Upper lobe of left lung (tissue), 6 donors: ENCODE measurements at regions not wholly inside any gene's neighbourhood (a gene's known extent, or its start where the extent isn't known, plus 50 kb on each side); places are given as distances from the start of the nearest gene placed in this dataset.

ENCODE experiments used
- ATAC-seq, 2 donors: fragments of 200-7000 bp; cut with Tn5 transposase; one replicate each; pipeline ENCODE4 v1.9.1; 2022; ENCODE audit warnings: mild to moderate bottlenecking in 2 of 2, moderate library complexity in 2 of 2; ENCODE audit not compliant: low FRiP score in 2 of 2
- DNase-seq, 2 donors: peaks; one replicate each; pipeline ENCODE4 v3.0.0-alpha.2; 2019 to 2020
- H3K27ac ChIP-seq, 4 donors: fragments of 200-600 bp; sonication (generic); one replicate each; pipeline ENCODE4 v1.5.1; 2016 to 2019
- H3K27me3 ChIP-seq, 4 donors: fragments of 200-600 bp; sonication (generic); one replicate each; pipeline ENCODE4 v1.5.1; 2017 to 2019
- H3K36me3 ChIP-seq, 4 donors: fragments of 200-600 bp; sonication (generic); one replicate each; pipeline ENCODE4 v1.5.1; 2016 to 2019
- H3K4me1 ChIP-seq, 4 donors: fragments of 200-600 bp; sonication (generic); one replicate each; pipeline ENCODE4 v1.5.1; 2018 to 2019
- H3K4me3 ChIP-seq, 4 donors: fragments of 200-600 bp; sonication (generic); one replicate each; pipeline ENCODE4 v1.5.1; 2017 to 2019; ENCODE audit warnings: mild to moderate bottlenecking in 2 of 4, moderate library complexity in 1 of 4
- H3K9me3 ChIP-seq, 4 donors: fragments of 200-600 bp; sonication (generic); one replicate each; pipeline ENCODE4 v1.5.1; 2018 to 2019
- EP300 ChIP-seq, 4 donors: sonication (generic); formaldehyde crosslinking; IDR thresholded peaks; one replicate each; pipeline ENCODE4 v1.5.1; 2017; ENCODE audit warnings: antibody characterized with exemption in 4 of 4, control low read depth in 2 of 4
- POLR2A ChIP-seq, 4 donors: fragments of 450-650 bp; IDR thresholded peaks; one replicate each; pipeline ENCODE4 v1.5.1; 2016 to 2017; ENCODE audit warnings: antibody characterized with exemption in 4 of 4, mild to moderate bottlenecking in 2 of 4
- POLR2AphosphoS5 ChIP-seq, 2 donors: sonication (generic); formaldehyde crosslinking; IDR thresholded peaks; one replicate each; pipeline ENCODE4 v1.5.1; 2017; ENCODE audit warnings: antibody characterized with exemption in 2 of 2
- WGBS, 2 donors: methylation state at CpG; one replicate each; pipeline ENCODE4 v1.1.5; 2017 to 2018; 5-methylcytosine and 5-hydroxymethylcytosine counted together
- TF ChIP-seq, protein P1 (sequence below), 6 experiments: fragments of 450-650 bp in 4 of 6; fragments of 200-600 bp in 2 of 6; sonication (generic) in 2 of 6; IDR thresholded peaks; one replicate each; pipeline ENCODE4 v1.5.1; 2016 to 2019; ENCODE audit warnings: antibody characterized with exemption in 6 of 6
- donor health status: DM: no; HTN: no; CAD: no; lungs with moderate emphysema.
- donor health status: DM: no; HTN: yes; CAD: no; lungs with severe emphysema.

DNA sequence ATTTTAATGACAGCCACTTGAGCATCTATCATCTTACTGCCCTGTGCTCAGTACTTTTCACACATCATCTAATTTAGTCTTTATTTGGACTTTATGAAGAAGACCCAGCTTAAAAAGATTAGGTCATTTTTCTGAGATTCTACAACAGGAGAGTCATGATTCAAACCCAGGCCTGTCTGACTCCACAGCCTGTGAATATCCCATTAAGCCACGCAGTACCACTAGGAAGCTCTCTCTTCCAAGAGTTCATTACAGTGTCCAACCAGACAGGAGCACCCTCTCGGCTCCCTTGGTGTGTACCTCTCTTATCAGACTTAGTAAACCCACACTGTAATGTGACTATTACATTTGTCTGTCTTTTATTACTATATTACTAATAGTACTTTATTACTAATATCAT is 332.8 kb downstream of the DHX15 start:
- Histone ChIP-seq H3K4me1 (no peaks in the 10 kb centered on the region), H3K27me3 (no peaks in the 10 kb centered on the region), H3K27ac (no peak overlapping the region), H3K36me3 (no peaks in the 10 kb centered on the region), H3K9me3 (no peaks in the 10 kb centered on the region), H3K4me3 (no peak overlapping the region)
- ATAC-seq (no peak), DNase-seq (no peak)
- 77 to 84% methylated on average over 2 of the region's 2 CpGs for WGBS, 2 donors
- TF ChIP-seq, protein P1, sequence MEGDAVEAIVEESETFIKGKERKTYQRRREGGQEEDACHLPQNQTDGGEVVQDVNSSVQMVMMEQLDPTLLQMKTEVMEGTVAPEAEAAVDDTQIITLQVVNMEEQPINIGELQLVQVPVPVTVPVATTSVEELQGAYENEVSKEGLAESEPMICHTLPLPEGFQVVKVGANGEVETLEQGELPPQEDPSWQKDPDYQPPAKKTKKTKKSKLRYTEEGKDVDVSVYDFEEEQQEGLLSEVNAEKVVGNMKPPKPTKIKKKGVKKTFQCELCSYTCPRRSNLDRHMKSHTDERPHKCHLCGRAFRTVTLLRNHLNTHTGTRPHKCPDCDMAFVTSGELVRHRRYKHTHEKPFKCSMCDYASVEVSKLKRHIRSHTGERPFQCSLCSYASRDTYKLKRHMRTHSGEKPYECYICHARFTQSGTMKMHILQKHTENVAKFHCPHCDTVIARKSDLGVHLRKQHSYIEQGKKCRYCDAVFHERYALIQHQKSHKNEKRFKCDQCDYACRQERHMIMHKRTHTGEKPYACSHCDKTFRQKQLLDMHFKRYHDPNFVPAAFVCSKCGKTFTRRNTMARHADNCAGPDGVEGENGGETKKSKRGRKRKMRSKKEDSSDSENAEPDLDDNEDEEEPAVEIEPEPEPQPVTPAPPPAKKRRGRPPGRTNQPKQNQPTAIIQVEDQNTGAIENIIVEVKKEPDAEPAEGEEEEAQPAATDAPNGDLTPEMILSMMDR (IDR thresholded peaks at IDR 0.05): no peak
- TF ChIP-seq POLR2A (IDR thresholded peaks at IDR 0.05) (no peak), POLR2AphosphoS5 (IDR thresholded peaks at IDR 0.05) (no peak), EP300 (IDR thresholded peaks at IDR 0.05) (no peak)

DNA sequence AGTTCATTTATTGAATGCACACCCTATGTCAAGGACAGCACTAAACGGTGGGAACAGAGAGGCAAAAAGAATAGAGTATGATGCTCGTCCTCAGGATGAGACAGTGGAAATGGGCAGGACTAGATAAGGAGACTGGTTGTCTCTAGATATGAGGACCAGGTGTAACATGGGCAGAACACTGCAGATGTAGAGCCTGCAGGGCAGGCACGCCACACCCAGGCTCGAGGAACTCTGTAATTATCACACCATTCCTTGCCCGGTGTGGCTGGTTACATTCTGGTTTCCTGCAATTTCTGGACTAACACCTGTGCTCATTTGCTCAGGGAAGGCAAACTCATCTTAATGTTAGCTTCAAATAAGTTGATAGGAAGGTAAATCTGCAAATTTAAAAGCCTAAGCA is 334.4 kb downstream of the DHX15 start:
- no peaks in the 10 kb centered on the region for H3K27me3 ChIP-seq
- DNase-seq: no peak
- no peaks in the 10 kb centered on the region for H3K36me3 ChIP-seq
- TF ChIP-seq POLR2AphosphoS5 (IDR thresholded peaks at IDR 0.05) (no peak), EP300 (IDR thresholded peaks at IDR 0.05) (no peak), POLR2A (IDR thresholded peaks at IDR 0.05) (no peak)
- TF ChIP-seq, protein P1 (IDR thresholded peaks at IDR 0.05): no peak
- no peak overlapping the region for H3K27ac ChIP-seq
- no peak for ATAC-seq
- WGBS, 2 donors: 71 to 81% methylated on average over 5 of the region's 5 CpGs
- no peak overlapping the region for H3K4me3 ChIP-seq
- H3K9me3 ChIP-seq: no peaks in the 10 kb centered on the region
- H3K4me1 ChIP-seq: no peaks in the 10 kb centered on the region

DNA sequence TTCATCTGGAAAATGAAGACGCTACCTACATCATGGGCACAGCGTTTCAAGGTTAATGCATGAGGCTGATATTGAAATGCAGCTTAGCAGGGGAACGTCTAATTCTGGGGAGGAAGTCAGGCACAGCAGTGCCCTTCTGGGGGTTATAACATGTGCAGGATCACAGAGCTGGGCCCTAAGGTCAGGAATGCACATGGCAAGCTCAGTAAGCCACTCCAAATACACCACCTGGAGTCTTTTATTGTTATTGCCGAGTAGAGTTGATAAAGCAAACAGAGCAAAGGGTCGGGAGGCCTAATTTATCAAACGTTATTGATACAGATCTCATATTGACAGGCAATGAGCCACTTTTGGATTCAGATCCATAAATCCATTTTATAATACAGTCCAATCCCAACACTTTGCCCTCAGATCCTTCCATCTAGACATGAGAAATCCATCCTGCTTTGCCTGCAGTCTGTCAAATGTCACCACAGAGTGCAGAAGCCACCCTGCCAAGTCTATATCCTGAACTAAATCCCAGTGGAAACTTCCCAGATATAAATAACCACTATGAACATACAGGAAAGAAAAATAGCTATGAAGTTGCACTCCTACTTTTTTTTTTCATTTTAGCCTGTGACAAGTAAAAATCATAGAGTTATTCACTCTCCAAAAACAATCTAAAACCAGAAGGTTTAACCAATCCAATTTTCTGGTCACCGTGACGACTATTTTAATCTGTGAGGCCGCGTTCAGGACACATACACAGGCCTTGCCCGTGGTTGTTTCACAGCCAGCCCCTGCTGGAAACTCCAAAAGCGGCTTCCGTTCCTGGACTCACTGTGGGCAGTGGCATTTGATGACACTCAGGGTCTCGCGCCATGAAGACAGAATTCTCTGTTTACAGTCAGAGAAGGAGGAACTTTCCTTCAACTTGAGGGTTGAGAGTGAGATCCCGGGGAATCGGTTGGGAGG is 335.4 kb downstream of the DHX15 start:
- Histone ChIP-seq H3K36me3 (no peaks in the 10 kb centered on the region), H3K27me3 (no peaks in the 10 kb centered on the region), H3K4me3 (no peak overlapping the region), H3K4me1 (no peaks in the 10 kb centered on the region), H3K9me3 (no peaks in the 10 kb centered on the region), H3K27ac (peak overlapping the region in 2 of 4 donors; percentile 14 to 29)
- DNase-seq (no peak), ATAC-seq (no peak)
- WGBS, 2 donors: 64 to 67% methylated on average over 17 of the region's 17 CpGs
- TF ChIP-seq, protein P1 (IDR thresholded peaks at IDR 0.05): no peak

DNA sequence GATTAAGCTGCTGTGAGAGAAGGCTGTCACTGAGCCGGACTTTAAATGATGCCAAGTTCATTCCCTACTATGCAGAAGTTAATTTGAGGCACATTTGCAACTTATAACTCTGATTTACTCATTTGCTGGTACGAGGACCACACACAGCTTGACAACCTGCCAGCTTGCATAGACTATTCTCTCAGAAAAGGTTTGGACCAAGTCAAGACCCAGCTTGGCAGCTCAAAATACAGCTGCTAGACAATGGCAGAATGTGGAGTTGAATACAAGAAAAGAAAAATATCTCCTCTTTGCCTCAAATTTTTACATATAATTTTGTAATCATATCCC is 338.9 kb downstream of the DHX15 start:
- no peak overlapping the region for H3K27ac ChIP-seq
- no peak overlapping the region for H3K4me3 ChIP-seq
- no peaks in the 10 kb centered on the region for H3K9me3 ChIP-seq
- DNase-seq: no peak
- no peaks in the 10 kb centered on the region for H3K36me3 ChIP-seq
- H3K4me1 ChIP-seq: no peaks in the 10 kb centered on the region
- 67 to 68% methylated on average over 2 of the region's 2 CpGs for WGBS, 2 donors
- ATAC-seq: no peak
- H3K27me3 ChIP-seq: no peaks in the 10 kb centered on the region
- TF ChIP-seq POLR2AphosphoS5 (IDR thresholded peaks at IDR 0.05) (no peak), EP300 (IDR thresholded peaks at IDR 0.05) (no peak), POLR2A (IDR thresholded peaks at IDR 0.05) (no peak)
- TF ChIP-seq, protein P1 (IDR thresholded peaks at IDR 0.05): no peak
